ENCODE measurements at regions not wholly inside any gene's neighbourhood (a gene's known extent, or its start where the extent isn't known, plus 50 kb on each side); places are given as distances from the start of the nearest gene placed in this dataset.

GRCh38 chr4:13872155-13872554, 244.6 kb upstream of the BOD1L1 start:
- ChIA-PET POLR2A (ENCODE audit: unreplicated experiment) (no interaction called here), CTCF (no interaction called here)
- H3K36me3 ChIP-seq (ENCODE audit: low read depth) = no peaks in the 10 kb centered on the region
- DNase-seq = no peak
- no peak overlapping the region for H3K4me2 ChIP-seq
- no peak overlapping the region for H3K27ac ChIP-seq
- no peak overlapping the region for H3K4me3 ChIP-seq
- no peaks in the 10 kb centered on the region for H3K27me3 ChIP-seq (ENCODE audit: insufficient read depth, low read depth)
- intact Hi-C loops (cut with micrococcal nuclease; ENCODE audit: unreplicated experiment) = no loop called here
- no peaks in the 10 kb centered on the region for H3K9me2 ChIP-seq (ENCODE audit: insufficient read depth)
- no peak overlapping the region for H2AFZ ChIP-seq
- no TSS peak for BruUV-seq (replicated peaks)
- no peaks in the 10 kb centered on the region for H4K20me1 ChIP-seq (ENCODE audit: insufficient read depth)
- no peaks in the 10 kb centered on the region for H3K79me2 ChIP-seq (ENCODE audit: low read depth)
- no peaks in the 10 kb centered on the region for H3K4me1 ChIP-seq (replicated peaks; ENCODE audit: insufficient read depth)
- no peaks in the 10 kb centered on the region for H3F3A ChIP-seq (ENCODE audit: insufficient read depth, low read depth)
- H3K9me3 ChIP-seq (ENCODE audit: insufficient read depth, low read depth) = no peaks in the 10 kb centered on the region
- TF ChIP-seq EZH2 (IDR thresholded peaks at IDR 0.05; ENCODE audit: low read depth) (no peak), CTCF (conservative IDR thresholded peaks at IDR 0.05) (no peak)

- Histone ChIP-seq H2AFZ (no peak overlapping the region), H3K36me3 (ENCODE audit: low read depth) (no peaks in the 10 kb centered on the region), H3K79me2 (ENCODE audit: low read depth) (no peaks in the 10 kb centered on the region), H3K9me3 (ENCODE audit: insufficient read depth, low read depth) (no peaks in the 10 kb centered on the region), H3K27me3 (ENCODE audit: insufficient read depth, low read depth) (no peaks in the 10 kb centered on the region), H3F3A (ENCODE audit: insufficient read depth, low read depth) (no peaks in the 10 kb centered on the region), H3K4me2 (no peak overlapping the region), H3K4me3 (no peak overlapping the region), H3K4me1 (replicated peaks; ENCODE audit: insufficient read depth) (no peaks in the 10 kb centered on the region), H3K27ac (no peak overlapping the region), H3K9me2 (ENCODE audit: insufficient read depth) (no peaks in the 10 kb centered on the region), H4K20me1 (ENCODE audit: insufficient read depth) (no peaks in the 10 kb centered on the region)
- ChIA-PET CTCF (no interaction called here), POLR2A (ENCODE audit: unreplicated experiment) (no interaction called here)
- intact Hi-C loops (cut with micrococcal nuclease; ENCODE audit: unreplicated experiment) = no loop called here
- DNase-seq = no peak
- TF ChIP-seq EZH2 (IDR thresholded peaks at IDR 0.05; ENCODE audit: low read depth) (no peak), CTCF (conservative IDR thresholded peaks at IDR 0.05) (no peak)
- BruUV-seq (replicated peaks) = no TSS peak
Measured at GRCh38 chr4:13872955-13873354, 245.4 kb upstream of the BOD1L1 start.

- CTCF ChIA-PET = no interaction called here
- H3K4me1 ChIP-seq (replicated peaks; ENCODE audit: insufficient read depth) = no peaks in the 10 kb centered on the region
- no peak overlapping the region for H3K27ac ChIP-seq
- no peak for DNase-seq
- POLR2A ChIA-PET (ENCODE audit: unreplicated experiment) = no interaction called here
- H3K36me3 ChIP-seq (ENCODE audit: low read depth) = no peaks in the 10 kb centered on the region
- TF ChIP-seq CTCF (conservative IDR thresholded peaks at IDR 0.05) (no peak), EZH2 (IDR thresholded peaks at IDR 0.05; ENCODE audit: low read depth) (no peak)
- no peaks in the 10 kb centered on the region for H3K27me3 ChIP-seq (ENCODE audit: insufficient read depth, low read depth)
- H3K4me3 ChIP-seq = no peak overlapping the region
- no peaks in the 10 kb centered on the region for H3K9me2 ChIP-seq (ENCODE audit: insufficient read depth)
- no peak overlapping the region for H2AFZ ChIP-seq
- intact Hi-C loops (cut with micrococcal nuclease; ENCODE audit: unreplicated experiment) = no loop called here
- H4K20me1 ChIP-seq (ENCODE audit: insufficient read depth) = no peaks in the 10 kb centered on the region
- BruUV-seq (replicated peaks) = no TSS peak
- H3F3A ChIP-seq (ENCODE audit: insufficient read depth, low read depth) = no peaks in the 10 kb centered on the region
- H3K79me2 ChIP-seq (ENCODE audit: low read depth) = no peaks in the 10 kb centered on the region
- no peaks in the 10 kb centered on the region for H3K9me3 ChIP-seq (ENCODE audit: insufficient read depth, low read depth)
- no peak overlapping the region for H3K4me2 ChIP-seq
Measured at GRCh38 chr4:13875181-13875580, 247.7 kb upstream of the BOD1L1 start.
